Bronchial epithelial cell (primary cell): ENCODE measurements at regions not wholly inside any gene's neighbourhood (a gene's known extent, or its start where the extent isn't known, plus 50 kb on each side); places are given as distances from the start of the nearest gene placed in this dataset.

Experiments
- DNase-seq: peaks from one replicate; pipeline ENCODE4 v3.0.0-alpha.2; 2010; ENCODE audit warnings: low read depth
- FAIRE-seq: peaks from 2 replicates; lab custom pipeline; 2011; peaks lifted over from hg19 to GRCh38; lab: Jason Lieb, UNC
- H3K27me3 ChIP-seq: 2 replicates; pipeline ENCODE4 v1.5.1; 2011; ENCODE audit warnings: low read length; ENCODE audit not compliant: control insufficient read depth, insufficient read depth
- H3K36me3 ChIP-seq: 2 replicates; pipeline ENCODE4 v1.5.1; 2011; ENCODE audit warnings: low read length; ENCODE audit not compliant: control insufficient read depth, insufficient read depth
- H3K4me3 ChIP-seq: 2 replicates; pipeline ENCODE4 v1.5.1; 2011; ENCODE audit warnings: mild to moderate bottlenecking, low read depth, low read length, control low read depth
- CTCF ChIP-seq: IDR thresholded peaks from 2 replicates; pipeline ENCODE4 v1.5.1; 2011; ENCODE audit warnings: mild to moderate bottlenecking, moderate library complexity, low read length, control low read depth, inconsistent platforms; ENCODE audit not compliant: insufficient read depth, severe bottlenecking

- FAIRE-seq = no peak
- no peaks in the 10 kb centered on the region for H3K27me3 ChIP-seq
- no peaks in the 10 kb centered on the region for H3K36me3 ChIP-seq
- no peak overlapping the region for H3K4me3 ChIP-seq
- peak; percentile 10 for DNase-seq
- TF ChIP-seq CTCF = peak; percentile 55
Measured at GRCh38 chr5:125227333-125228095, 481.1 kb upstream of the ZNF608 start.

- FAIRE-seq (no peak), DNase-seq (no peak)
- H3K36me3 ChIP-seq = no peaks in the 10 kb centered on the region
- H3K27me3 ChIP-seq = no peaks in the 10 kb centered on the region
- no peak for TF ChIP-seq CTCF
- H3K4me3 ChIP-seq = no peak overlapping the region
Measured at GRCh38 chr5:125228363-125229070, 482.1 kb upstream of the ZNF608 start.

- FAIRE-seq = no peak
Measured at GRCh38 chr5:125229556-125229955, 483.1 kb upstream of the ZNF608 start.

GRCh38 chr5:125232779-125233230 lies 486.4 kb upstream of the ZNF608 start:
- Histone ChIP-seq H3K27me3 (no peaks in the 10 kb centered on the region), H3K36me3 (no peaks in the 10 kb centered on the region), H3K4me3 (no peak overlapping the region)
- no peak for FAIRE-seq
- no peak for DNase-seq
- TF ChIP-seq CTCF = no peak

More at GRCh38 chr5:125229556-125229955, 483.1 kb upstream of the ZNF608 start:
- Histone ChIP-seq H3K27me3 (no peaks in the 10 kb centered on the region), H3K36me3 (no peaks in the 10 kb centered on the region), H3K4me3 (no peak overlapping the region)
- TF ChIP-seq CTCF = no peak
- DNase-seq = no peak

GRCh38 chr5:125233944-125234343 lies 487.5 kb upstream of the ZNF608 start:
- no peaks in the 10 kb centered on the region for H3K27me3 ChIP-seq
- FAIRE-seq (no peak), DNase-seq (no peak)
- no peak for TF ChIP-seq CTCF
- H3K4me3 ChIP-seq = no peak overlapping the region
- no peaks in the 10 kb centered on the region for H3K36me3 ChIP-seq
